Epithelial cell of proximal tubule (primary cell): ENCODE measurements at regions not wholly inside any gene's neighbourhood (a gene's known extent, or its start where the extent isn't known, plus 50 kb on each side); places are given as distances from the start of the nearest gene placed in this dataset.

ENCODE experiments used
- DNase-seq: peaks from one replicate; pipeline ENCODE4 v3.0.0-alpha.2; 2011; ENCODE audit warnings: low read depth
- H3K4me3 ChIP-seq: 2 replicates; pipeline ENCODE4 v1.5.1; 2011; ENCODE audit warnings: low read depth, mild to moderate bottlenecking, low read length
- TF ChIP-seq, protein P1 (sequence below): conservative IDR thresholded peaks from 2 replicates; pipeline ENCODE4 v1.5.1; 2012; ENCODE audit warnings: low read depth, mild to moderate bottlenecking, low read length

DNA sequence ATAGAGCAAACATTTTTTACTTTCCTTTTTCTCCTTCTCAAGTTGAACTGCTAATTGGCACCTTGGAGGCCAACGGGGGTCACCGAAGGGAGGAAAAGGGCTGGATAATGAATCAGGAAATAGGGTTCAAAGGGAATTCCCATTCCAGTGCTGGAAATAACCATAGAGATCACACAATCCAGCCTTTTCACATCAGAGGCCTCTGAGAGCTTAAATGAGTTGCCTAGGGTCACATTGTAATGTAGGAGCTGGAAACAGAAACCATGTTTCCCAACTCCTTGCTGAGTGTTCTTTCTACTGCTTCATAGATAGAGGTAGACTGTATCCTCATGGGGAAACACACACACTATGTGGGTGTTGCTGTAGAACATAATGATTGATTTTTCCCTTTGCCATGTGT lies 60.6 kb upstream of the DDHD1 start:
- no peak for DNase-seq
- TF ChIP-seq, protein P1, sequence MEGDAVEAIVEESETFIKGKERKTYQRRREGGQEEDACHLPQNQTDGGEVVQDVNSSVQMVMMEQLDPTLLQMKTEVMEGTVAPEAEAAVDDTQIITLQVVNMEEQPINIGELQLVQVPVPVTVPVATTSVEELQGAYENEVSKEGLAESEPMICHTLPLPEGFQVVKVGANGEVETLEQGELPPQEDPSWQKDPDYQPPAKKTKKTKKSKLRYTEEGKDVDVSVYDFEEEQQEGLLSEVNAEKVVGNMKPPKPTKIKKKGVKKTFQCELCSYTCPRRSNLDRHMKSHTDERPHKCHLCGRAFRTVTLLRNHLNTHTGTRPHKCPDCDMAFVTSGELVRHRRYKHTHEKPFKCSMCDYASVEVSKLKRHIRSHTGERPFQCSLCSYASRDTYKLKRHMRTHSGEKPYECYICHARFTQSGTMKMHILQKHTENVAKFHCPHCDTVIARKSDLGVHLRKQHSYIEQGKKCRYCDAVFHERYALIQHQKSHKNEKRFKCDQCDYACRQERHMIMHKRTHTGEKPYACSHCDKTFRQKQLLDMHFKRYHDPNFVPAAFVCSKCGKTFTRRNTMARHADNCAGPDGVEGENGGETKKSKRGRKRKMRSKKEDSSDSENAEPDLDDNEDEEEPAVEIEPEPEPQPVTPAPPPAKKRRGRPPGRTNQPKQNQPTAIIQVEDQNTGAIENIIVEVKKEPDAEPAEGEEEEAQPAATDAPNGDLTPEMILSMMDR: no peak
- H3K4me3 ChIP-seq: no peak overlapping the region

DNA sequence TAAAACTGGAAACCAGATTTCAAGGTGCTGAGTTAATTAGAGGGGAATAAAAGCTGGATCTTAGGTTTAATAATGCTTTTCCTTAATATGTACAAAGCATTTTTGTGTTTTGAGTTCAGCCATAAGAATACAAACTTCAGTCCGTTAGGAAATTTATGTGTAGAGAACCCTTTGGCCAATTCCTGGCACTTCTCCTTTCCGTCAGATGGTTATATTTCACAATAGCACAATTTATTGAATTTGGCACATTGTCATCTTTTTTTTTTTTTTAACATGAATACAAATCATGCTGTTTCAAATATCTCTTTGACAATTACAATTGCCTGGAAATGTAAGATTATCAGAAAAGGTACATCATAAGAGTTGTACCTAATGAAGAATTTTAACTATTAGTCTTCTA lies 56.2 kb upstream of the DDHD1 start:
- H3K4me3 ChIP-seq: no peak overlapping the region
- DNase-seq: no peak
- TF ChIP-seq, protein P1: no peak
